GM18909 (cell line): ENCODE measurements at regions not wholly inside any gene's neighbourhood (a gene's known extent, or its start where the extent isn't known, plus 50 kb on each side); places are given as distances from the start of the nearest gene placed in this dataset.

Source experiments
- ATAC-seq: cut with Tn5 transposase; IDR thresholded peaks from one replicate; pipeline ENCODE4 v1.9.1; 2021; ENCODE audit warnings: mild to moderate bottlenecking; ENCODE audit not compliant: unreplicated experiment, poor library complexity

GRCh38 chr11:107222431-107222830 lies 204.2 kb upstream of the GUCY1A2 start:
- ATAC-seq: no peak

- no peak for ATAC-seq
Measured at GRCh38 chr11:107221748-107222285, 203.5 kb upstream of the GUCY1A2 start.

- no peak for ATAC-seq
Measured at GRCh38 chr11:107218123-107219013, 200.1 kb upstream of the GUCY1A2 start.

DNA sequence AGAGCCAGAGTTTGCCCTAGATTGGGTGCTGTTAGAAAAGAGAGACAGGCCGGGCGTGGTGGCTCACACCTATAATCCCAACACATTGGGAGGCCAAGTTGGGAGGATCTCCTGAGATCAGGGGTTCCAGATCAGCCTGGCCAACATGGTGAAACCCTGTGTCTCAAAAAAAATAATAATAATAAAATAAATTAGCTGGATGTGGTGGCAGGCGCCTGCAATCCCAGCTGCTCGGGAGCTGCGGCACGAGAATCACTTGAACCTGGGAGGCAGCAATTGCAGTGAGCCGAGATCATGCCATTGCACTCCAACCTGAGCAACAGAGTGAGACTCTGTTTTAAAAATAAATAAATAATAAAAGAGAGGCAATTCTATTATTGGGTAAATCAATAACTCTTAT lies 199.2 kb upstream of the GUCY1A2 start:
- ATAC-seq: no peak

- no peak for ATAC-seq
Measured at GRCh38 chr11:107215010-107215409, 196.7 kb upstream of the GUCY1A2 start.

- no peak for ATAC-seq
Measured at GRCh38 chr11:107203656-107204055, 185.4 kb upstream of the GUCY1A2 start.

GRCh38 chr11:107202241-107202640 lies 184.0 kb upstream of the GUCY1A2 start:
- no peak for ATAC-seq

- no peak for ATAC-seq
Measured at GRCh38 chr11:107198490-107199007, 180.3 kb upstream of the GUCY1A2 start.

GRCh38 chr11:107197932-107198331 lies 179.7 kb upstream of the GUCY1A2 start:
- no peak for ATAC-seq

DNA sequence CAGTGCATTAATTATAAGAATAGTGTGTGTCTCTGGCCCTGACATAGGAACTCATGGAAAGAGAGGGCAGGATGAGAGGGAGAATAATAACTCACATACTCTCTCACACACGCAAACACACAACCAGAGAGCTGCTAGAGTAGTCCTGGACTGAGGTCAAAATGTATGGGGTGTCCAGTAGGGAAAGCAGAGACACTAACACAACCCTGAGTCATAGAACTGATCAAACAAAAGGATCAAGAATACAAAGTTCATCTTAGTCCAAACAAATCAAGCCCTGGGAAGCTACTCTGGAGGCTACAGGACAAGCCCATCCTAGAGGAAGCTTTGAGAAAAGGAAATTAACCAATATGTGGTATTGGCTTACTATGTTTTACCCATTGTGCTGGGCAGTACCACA lies 178.5 kb upstream of the GUCY1A2 start:
- no peak for ATAC-seq

DNA sequence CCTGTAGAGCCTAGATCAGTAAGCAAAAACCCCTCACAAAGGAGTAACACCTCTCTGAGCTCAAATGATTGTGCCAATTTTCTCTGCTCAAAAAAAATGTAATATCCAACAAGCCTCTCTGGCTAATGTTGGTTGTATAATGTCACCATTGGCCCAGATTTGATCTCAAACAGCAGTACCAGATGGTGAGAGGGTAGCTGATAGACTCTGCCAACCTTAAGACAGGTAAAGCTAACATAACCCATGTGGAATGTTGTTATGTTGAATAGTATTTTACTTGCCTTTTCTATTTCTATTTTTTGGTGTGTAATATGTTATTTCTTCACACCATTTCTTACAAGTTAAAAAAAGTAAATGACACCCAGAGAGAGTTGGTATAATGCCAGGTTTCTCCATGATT lies 166.7 kb upstream of the GUCY1A2 start:
- ATAC-seq: no peak

- ATAC-seq: no peak
Measured at GRCh38 chr11:107183953-107184352, 165.7 kb upstream of the GUCY1A2 start.

DNA sequence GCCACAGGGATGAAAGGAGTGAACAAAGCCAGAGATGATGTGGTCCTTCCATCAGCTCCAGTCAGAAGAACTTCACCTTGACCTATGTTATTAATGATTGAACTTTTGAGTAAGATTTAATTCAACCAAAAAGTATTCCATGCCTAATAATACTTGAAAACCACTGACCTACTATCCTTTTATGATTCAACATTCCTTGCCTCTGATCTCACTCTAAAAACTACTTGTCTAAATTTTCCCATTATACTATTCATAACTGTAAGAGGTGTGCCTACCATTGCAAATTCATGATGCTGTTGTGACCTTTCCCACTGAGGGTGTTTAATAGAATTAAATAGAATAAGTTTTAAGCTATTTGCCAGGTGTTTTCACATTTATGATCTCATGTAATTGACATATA lies 164.7 kb upstream of the GUCY1A2 start:
- no peak for ATAC-seq

- no peak for ATAC-seq
Measured at GRCh38 chr11:107180236-107180635, 162.0 kb upstream of the GUCY1A2 start.

GRCh38 chr11:107179829-107180228 lies 161.6 kb upstream of the GUCY1A2 start:
- no peak for ATAC-seq

DNA sequence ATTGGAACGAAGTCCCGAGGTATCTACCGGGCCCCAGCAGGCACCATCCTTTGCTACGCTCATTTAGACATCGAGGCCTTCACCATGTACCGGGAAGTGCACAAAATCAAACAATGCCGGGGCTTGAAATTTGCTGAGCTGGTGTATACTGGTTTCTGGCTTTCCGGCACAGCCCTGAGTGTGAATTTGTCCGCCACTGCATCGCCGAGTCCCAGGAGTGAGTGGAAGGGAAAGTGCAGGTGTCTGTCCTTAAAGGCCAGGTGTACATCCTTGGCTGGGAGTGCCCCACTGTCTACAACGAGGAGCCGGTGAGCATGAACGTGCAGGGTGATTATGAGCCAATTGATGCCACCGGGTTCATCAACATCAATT lies 158.8 kb upstream of the GUCY1A2 start:
- no peak for ATAC-seq

DNA sequence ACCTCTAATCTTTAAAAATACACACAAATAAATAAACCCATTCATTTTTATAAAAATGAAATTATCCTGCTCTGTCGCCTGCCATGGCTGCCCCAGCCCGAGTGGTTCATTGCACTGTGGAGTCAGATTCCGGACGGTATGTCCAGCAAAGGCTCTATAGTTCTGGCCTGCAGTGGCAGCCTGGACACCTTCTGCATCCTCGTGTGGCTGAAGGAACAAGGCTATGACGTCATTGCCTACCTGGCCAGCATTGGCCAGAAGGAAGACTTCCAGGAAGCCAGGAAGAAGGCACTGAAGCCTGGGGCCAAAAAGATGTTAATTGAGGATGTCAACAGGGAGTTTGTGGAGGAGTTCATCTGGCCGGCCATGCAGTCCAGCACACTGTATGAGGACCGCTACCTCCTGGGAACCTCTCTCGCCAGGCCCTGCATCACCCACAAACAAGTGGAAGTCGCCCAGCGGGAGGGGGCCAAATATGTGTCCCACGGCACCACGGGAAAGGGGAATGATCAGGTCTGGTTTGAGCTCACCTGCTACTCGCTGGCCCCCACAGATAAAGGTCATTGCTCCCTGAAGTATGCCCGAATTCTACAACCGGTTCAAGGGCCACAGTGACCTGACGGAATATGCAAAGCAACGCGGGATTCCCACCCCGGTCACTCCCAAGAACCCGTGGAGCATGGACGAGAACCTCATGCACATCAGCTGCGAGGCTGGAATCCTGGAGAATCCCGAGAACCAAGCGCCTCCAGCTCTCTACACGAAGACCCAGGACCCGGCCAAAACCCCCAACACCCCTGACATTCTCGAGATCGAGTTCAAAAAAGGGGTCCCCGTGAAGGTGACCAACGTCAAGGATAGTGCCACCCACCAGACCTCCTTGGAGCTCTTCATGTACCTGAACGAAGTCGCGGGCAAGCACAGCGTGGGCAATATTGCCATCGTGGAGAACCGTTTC lies 158.2 kb upstream of the GUCY1A2 start:
- ATAC-seq: no peak

DNA sequence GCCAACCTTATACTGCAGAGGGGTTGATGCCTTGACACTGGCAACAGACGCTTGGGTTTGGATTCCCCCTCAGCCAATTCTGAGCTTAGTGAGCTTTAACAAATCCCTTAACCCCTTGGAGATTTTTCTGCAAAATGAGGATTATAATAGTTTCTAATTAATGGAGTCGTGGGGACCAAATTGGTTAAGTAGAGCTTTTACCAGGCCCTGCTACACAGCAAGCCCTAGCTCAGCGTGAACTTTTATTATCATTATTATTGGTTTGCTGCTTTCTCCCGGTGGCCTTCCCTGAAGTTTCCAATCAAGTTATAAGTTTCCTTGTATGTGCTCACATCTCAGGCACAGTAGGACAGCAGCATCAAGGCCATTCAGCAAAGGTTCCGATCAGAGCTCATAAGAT lies 156.6 kb upstream of the GUCY1A2 start:
- ATAC-seq: no peak

- ATAC-seq: no peak
Measured at GRCh38 chr11:107172996-107173395, 154.7 kb upstream of the GUCY1A2 start.

DNA sequence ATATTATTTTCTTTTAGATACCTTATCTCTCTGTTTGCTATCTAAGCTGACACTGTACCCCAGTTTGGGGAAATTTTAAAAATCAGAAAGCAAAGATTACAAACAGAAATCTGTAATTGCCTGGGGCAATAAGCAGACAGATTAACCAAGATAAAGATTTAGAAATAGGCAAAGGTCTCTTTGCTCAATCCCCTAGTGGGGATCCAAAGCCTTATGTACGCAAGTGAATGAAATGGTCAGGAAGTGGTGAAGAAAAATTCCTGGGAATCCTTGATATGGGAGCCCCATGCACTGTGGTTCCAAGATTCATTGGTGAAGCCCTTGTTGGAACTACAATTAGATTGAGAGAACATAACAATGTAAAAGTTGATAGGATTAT lies 139.5 kb upstream of the GUCY1A2 start:
- ATAC-seq: no peak
